HepG2 (cell line): ENCODE measurements at regions not wholly inside any gene's neighbourhood (a gene's known extent, or its start where the extent isn't known, plus 50 kb on each side); places are given as distances from the start of the nearest gene placed in this dataset.

Experiments
- BHLHE40 ChIP-seq: IDR thresholded peaks from 2 replicates; pipeline ENCODE4 v1.6.1; 2011; ENCODE audit warnings: low read length, improper control_type of control experiment
- HCFC1 ChIP-seq: fragments of 150-350 bp; IDR thresholded peaks from 2 replicates; pipeline ENCODE4 v1.6.1; 2014; ENCODE audit warnings: low read depth, low read length
- HMGA1 ChIP-seq: sonication (generic); formaldehyde crosslinking; conservative IDR thresholded peaks from 2 replicates; pipeline ENCODE4 v1.4.0; 2020; ENCODE audit warnings: missing genetic modification reagents
- KMT2A ChIP-seq: sonication (generic); formaldehyde crosslinking; IDR thresholded peaks from 2 replicates; pipeline ENCODE4 v1.4.0; 2020; ENCODE audit warnings: missing genetic modification reagents
- MIER3 ChIP-seq: IDR thresholded peaks from 2 replicates; pipeline ENCODE4 v1.6.1; 2016; ENCODE audit warnings: missing compliant biosample characterization, borderline replicate concordance
- NFATC3 ChIP-seq: sonication (generic); formaldehyde crosslinking; IDR thresholded peaks from 2 replicates; pipeline ENCODE4 v1.5.1; 2020; ENCODE audit warnings: mild to moderate bottlenecking, missing genetic modification reagents
- NFKB2 ChIP-seq: sonication (generic); formaldehyde crosslinking; IDR thresholded peaks from 2 replicates; pipeline ENCODE4 v1.4.0; 2020; ENCODE audit warnings: missing genetic modification reagents, borderline replicate concordance
- SIN3B ChIP-seq: fragments of 150-350 bp; IDR thresholded peaks from 2 replicates; pipeline ENCODE4 v1.6.1; 2014; ENCODE audit warnings: low read length
- SMYD3 ChIP-seq: sonication (generic); formaldehyde crosslinking; IDR thresholded peaks from 2 replicates; pipeline ENCODE4 v1.8.1; 2023; ENCODE audit warnings: mild to moderate bottlenecking, missing genetic modification reagents
- WIZ ChIP-seq: sonication (generic); formaldehyde crosslinking; IDR thresholded peaks from 2 replicates; pipeline ENCODE4 v1.5.1; 2020; ENCODE audit warnings: mild to moderate bottlenecking, missing genetic modification reagents
- YEATS4 ChIP-seq: sonication (generic); formaldehyde crosslinking; IDR thresholded peaks from 2 replicates; pipeline ENCODE4 v1.4.0; 2020; ENCODE audit warnings: missing genetic modification reagents, borderline replicate concordance
- ZKSCAN8 ChIP-seq: IDR thresholded peaks from 2 replicates; pipeline ENCODE4 v1.6.1; 2016; ENCODE audit warnings: borderline replicate concordance, missing genetic modification reagents, missing compliant biosample characterization
- ZNF432 ChIP-seq: sonication (generic); formaldehyde crosslinking; IDR thresholded peaks from 2 replicates; pipeline ENCODE4 v1.5.0; 2020; ENCODE audit warnings: missing genetic modification reagents, mild to moderate bottlenecking, borderline replicate concordance
- ZNF441 ChIP-seq: sonication (generic); formaldehyde crosslinking; IDR thresholded peaks from 2 replicates; pipeline ENCODE4 v1.7.0; 2021; ENCODE audit warnings: missing genetic modification reagents, borderline replicate concordance
- ZNF460 ChIP-seq: sonication (generic); formaldehyde crosslinking; IDR thresholded peaks from 2 replicates; pipeline ENCODE4 v1.5.1; 2020; ENCODE audit warnings: missing genetic modification reagents, mild to moderate bottlenecking, borderline replicate concordance
- ZNF557 ChIP-seq: sonication (generic); formaldehyde crosslinking; IDR thresholded peaks from 2 replicates; pipeline ENCODE4 v1.4.0; 2020; ENCODE audit warnings: missing genetic modification reagents
- ZNF564 ChIP-seq: sonication (generic); formaldehyde crosslinking; IDR thresholded peaks from 2 replicates; pipeline ENCODE4 v1.8.1; 2023; ENCODE audit warnings: mild to moderate bottlenecking, missing genetic modification reagents
- ZNF614 ChIP-seq: IDR thresholded peaks from 2 replicates; pipeline ENCODE4 v1.6.1; 2018; ENCODE audit warnings: missing biosample characterization, missing genetic modification reagents, inconsistent platforms, borderline replicate concordance
- ZNF724P ChIP-seq: sonication (generic); formaldehyde crosslinking; IDR thresholded peaks from 2 replicates; pipeline ENCODE4 v1.8.0; 2022; ENCODE audit warnings: missing genetic modification reagents, borderline replicate concordance
- ZSCAN30 ChIP-seq: sonication (generic); formaldehyde crosslinking; IDR thresholded peaks from 2 replicates; pipeline ENCODE4 v1.5.0; 2020; ENCODE audit warnings: mild to moderate bottlenecking, missing genetic modification reagents
- TF ChIP-seq, protein P1 (sequence below): sonication (generic); formaldehyde crosslinking; IDR thresholded peaks from 2 replicates; pipeline ENCODE4 v1.5.1; 2020; ENCODE audit warnings: mild to moderate bottlenecking, missing genetic modification reagents, borderline replicate concordance
- TF ChIP-seq, protein P2 (sequence below): sonication (generic); formaldehyde crosslinking; IDR thresholded peaks from 2 replicates; pipeline ENCODE4 v1.4.0; 2020; ENCODE audit warnings: missing genetic modification reagents
- TF ChIP-seq, protein P3 (sequence below): IDR thresholded peaks from 2 replicates; pipeline ENCODE4 v1.6.1; 2016; ENCODE audit warnings: missing genetic modification reagents, missing compliant biosample characterization
- TF ChIP-seq, protein P4 (sequence below): sonication (generic); formaldehyde crosslinking; conservative IDR thresholded peaks from 2 replicates; pipeline ENCODE4 v1.4.0; 2020; ENCODE audit warnings: mild to moderate bottlenecking, missing genetic modification reagents, moderate library complexity
- TF ChIP-seq, protein P5 (sequence below): sonication (generic); formaldehyde crosslinking; IDR thresholded peaks from 2 replicates; pipeline ENCODE4 v1.4.0; 2020; ENCODE audit warnings: missing genetic modification reagents, borderline replicate concordance

DNA sequence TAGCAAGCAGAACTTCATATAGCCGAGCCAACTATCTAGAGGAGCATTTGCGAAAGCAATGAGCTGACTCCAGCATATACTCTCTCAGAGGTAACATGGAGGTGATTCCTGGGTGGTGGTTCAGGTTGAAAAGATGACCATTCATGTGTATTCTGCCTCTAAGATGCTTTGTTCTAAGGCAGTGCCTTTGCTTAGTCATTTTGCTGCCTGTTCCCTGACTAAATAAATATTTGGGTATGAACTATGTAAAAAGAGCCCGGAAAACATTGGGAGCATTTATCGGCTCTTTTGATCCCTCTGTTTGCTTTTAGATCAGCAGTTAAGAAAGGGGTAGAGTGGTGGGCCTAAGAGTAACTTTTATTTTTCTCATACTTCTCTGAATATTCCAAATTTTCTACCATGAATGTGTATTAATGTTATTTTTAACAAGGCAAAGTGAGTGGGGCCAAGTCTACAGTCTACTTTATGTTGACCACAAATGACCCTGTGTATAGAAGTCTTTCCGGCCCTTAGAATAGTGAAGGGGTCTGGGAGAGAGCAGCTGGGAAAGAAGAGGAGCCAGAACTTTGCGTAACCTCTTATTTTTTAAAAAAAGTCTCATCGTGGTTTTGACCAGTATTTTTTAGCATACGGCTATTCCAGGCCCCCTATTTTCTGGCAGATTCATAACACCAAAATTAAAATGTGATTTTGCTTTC is 206.5 kb upstream of the EYA4 start (continued):
- TF ChIP-seq ZNF432 (CRISPR knock-in tag) (no peak), YEATS4 (CRISPR knock-in tag) (0 out of 2 replicates have a peak, but pooled peaks have one; percentile 36), HMGA1 (CRISPR knock-in tag) (no peak), ZNF441 (CRISPR knock-in tag) (no peak), KMT2A (CRISPR knock-in tag) (no peak), HCFC1 (no peak), NFATC3 (CRISPR knock-in tag) (no peak), ZNF460 (CRISPR knock-in tag) (no peak), MIER3 (peak; percentile 84), ZSCAN30 (CRISPR knock-in tag) (0 out of 2 replicates have a peak, but pooled peaks have one; percentile 26), NFKB2 (CRISPR knock-in tag) (no peak), BHLHE40 (no peak), ZNF724P (no peak), ZNF557 (0 out of 2 replicates have a peak, but pooled peaks have one; percentile 41), SMYD3 (no peak), ZNF614 (CRISPR knock-in tag) (peak; percentile 99), SIN3B (no peak), ZKSCAN8 (CRISPR knock-in tag) (peak; percentile 92; the same call in 1 of the 2 replicates), WIZ (CRISPR knock-in tag) (no peak), ZNF564 (CRISPR knock-in tag) (no peak)
- TF ChIP-seq, protein P1, sequence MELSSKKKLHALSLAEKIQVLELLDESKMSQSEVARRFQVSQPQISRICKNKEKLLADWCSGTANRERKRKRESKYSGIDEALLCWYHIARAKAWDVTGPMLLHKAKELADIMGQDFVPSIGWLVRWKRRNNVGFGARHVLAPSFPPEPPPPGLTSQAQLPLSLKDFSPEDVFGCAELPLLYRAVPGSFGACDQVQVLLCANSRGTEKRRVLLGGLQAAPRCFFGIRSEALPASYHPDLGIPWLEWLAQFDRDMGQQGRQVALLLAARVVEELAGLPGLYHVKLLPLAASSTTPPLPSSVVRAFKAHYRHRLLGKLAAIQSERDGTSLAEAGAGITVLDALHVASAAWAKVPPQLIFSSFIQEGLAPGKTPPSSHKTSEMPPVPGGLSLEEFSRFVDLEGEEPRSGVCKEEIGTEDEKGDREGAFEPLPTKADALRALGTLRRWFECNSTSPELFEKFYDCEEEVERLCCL (CRISPR knock-in tag), result no peak
- TF ChIP-seq, protein P2, sequence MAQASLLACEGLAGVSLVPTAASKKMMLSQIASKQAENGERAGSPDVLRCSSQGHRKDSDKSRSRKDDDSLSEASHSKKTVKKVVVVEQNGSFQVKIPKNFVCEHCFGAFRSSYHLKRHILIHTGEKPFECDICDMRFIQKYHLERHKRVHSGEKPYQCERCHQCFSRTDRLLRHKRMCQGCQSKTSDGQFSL, result no peak
- TF ChIP-seq, protein P3, sequence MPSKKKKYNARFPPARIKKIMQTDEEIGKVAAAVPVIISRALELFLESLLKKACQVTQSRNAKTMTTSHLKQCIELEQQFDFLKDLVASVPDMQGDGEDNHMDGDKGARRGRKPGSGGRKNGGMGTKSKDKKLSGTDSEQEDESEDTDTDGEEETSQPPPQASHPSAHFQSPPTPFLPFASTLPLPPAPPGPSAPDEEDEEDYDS (CRISPR knock-in tag), result peak; percentile 51; the same call in 1 of the 2 replicates
- TF ChIP-seq, protein P4, sequence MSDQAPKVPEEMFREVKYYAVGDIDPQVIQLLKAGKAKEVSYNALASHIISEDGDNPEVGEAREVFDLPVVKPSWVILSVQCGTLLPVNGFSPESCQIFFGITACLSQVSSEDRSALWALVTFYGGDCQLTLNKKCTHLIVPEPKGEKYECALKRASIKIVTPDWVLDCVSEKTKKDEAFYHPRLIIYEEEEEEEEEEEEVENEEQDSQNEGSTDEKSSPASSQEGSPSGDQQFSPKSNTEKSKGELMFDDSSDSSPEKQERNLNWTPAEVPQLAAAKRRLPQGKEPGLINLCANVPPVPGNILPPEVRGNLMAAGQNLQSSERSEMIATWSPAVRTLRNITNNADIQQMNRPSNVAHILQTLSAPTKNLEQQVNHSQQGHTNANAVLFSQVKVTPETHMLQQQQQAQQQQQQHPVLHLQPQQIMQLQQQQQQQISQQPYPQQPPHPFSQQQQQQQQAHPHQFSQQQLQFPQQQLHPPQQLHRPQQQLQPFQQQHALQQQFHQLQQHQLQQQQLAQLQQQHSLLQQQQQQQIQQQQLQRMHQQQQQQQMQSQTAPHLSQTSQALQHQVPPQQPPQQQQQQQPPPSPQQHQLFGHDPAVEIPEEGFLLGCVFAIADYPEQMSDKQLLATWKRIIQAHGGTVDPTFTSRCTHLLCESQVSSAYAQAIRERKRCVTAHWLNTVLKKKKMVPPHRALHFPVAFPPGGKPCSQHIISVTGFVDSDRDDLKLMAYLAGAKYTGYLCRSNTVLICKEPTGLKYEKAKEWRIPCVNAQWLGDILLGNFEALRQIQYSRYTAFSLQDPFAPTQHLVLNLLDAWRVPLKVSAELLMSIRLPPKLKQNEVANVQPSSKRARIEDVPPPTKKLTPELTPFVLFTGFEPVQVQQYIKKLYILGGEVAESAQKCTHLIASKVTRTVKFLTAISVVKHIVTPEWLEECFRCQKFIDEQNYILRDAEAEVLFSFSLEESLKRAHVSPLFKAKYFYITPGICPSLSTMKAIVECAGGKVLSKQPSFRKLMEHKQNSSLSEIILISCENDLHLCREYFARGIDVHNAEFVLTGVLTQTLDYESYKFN (CRISPR knock-in tag), result peak; percentile 91
- TF ChIP-seq, protein P5, sequence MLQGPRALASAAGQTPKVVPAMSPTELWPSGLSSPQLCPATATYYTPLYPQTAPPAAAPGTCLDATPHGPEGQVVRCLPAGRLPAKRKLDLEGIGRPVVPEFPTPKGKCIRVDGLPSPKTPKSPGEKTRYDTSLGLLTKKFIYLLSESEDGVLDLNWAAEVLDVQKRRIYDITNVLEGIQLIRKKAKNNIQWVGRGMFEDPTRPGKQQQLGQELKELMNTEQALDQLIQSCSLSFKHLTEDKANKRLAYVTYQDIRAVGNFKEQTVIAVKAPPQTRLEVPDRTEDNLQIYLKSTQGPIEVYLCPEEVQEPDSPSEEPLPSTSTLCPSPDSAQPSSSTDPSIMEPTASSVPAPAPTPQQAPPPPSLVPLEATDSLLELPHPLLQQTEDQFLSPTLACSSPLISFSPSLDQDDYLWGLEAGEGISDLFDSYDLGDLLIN (CRISPR knock-in tag), result no peak
